IPS DF 4.7 (cell line): ENCODE measurements at regions not wholly inside any gene's neighbourhood (a gene's known extent, or its start where the extent isn't known, plus 50 kb on each side); places are given as distances from the start of the nearest gene placed in this dataset.

Experiments
- DNase-seq: peaks from one replicate; pipeline ENCODE4 v3.0.0-alpha.2; 2013; ENCODE audit warnings: low spot score; ENCODE audit errors: extremely low read depth

DNA sequence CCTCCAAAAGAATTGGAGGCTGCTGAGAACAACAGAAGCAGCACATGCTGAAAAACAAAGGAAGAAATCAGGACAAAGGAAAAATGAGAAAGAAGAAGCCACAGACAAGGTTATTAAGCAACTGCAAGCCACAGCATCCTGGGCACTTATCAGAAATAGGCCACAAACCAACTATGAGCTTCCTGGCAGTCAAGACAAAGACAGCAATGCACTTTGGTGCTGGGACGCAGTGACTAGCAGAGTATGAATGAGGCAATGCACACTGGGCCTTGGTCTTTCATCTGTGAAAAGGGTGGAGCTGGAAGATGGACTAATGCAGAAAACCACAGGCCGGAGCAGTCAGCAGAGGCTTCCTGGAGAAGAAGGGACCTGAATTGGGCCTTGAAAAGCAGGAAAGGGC, 56.0 kb upstream of the LINGO1 start:
- DNase-seq: no peak

DNA sequence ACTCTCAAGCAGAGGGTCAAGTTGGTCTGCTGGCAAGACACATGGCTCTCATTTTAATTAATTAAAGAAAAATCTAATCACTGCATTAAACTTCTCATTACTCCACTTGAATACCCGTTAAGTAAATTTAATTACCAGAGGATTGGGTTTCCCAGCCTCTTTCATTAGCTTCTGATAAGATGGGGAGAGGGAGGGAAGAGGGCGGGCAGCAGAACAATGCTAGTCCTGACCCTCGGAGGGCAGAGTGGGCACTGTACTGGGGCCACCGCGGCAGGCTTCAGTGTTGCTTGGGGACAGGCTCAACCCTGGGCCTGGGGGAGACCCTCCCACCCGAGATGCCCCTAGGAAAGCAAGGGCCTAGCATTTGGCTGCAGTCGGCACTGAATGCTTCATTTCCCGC, 55.6 kb upstream of the LINGO1 start:
- DNase-seq: no peak

GRCh38 chr15:77685082-77685815, 52.5 kb upstream of the LINGO1 start:
- DNase-seq: no peak

DNA sequence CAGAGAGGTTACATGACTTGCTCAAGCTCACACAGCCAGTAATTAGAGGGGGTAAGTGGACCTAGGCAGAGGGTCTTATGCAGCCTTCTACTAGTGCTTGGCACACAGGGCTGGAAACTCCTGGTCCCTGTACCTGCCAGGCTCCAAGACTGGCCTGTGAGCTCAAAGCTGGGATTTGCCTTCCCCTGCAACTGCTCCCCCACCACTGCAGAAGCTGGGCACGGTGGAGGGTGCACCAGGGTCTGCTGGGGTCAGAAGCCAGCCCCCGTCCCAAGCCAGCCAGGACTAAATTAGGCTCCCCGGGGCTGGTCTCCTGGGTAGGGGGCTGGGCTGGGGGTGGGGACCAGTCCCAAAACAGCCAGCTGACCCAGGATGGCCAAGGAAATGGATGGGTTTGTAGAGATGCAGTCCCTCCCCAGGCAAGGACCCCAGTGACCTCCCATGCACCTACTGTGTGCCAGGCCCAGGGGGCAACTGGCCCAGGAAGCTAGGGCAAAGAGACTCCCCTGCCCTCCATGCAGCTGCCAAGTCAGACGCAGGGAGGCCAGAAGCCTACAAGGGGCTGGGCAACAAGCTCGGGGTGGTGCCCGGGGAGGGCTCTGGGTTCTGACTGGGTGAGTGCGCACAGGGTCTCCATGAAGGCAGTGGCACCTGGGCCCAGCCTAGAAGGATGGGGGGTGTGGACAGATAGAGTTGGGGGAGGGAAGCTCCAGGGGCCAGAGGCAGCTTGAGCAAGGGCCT, 51.8 kb upstream of the LINGO1 start:
- DNase-seq: no peak

GRCh38 chr15:77682564-77682963, 49.9 kb upstream of the LINGO1 start:
- no peak for DNase-seq
